22Rv1 (cell line): ENCODE measurements at regions not wholly inside any gene's neighbourhood (a gene's known extent, or its start where the extent isn't known, plus 50 kb on each side); places are given as distances from the start of the nearest gene placed in this dataset.

Source experiments
- H3K27ac ChIP-seq: fragments of 450-650 bp; 2 replicates; pipeline ENCODE4 v1.5.1; 2017
- CTCF ChIP-seq: fragments of 450-650 bp; IDR thresholded peaks from 2 replicates; pipeline ENCODE4 v1.5.1; 2017; ENCODE audit warnings: mild to moderate bottlenecking
- ZFX ChIP-seq: fragments of 450-650 bp; IDR thresholded peaks from 2 replicates; pipeline ENCODE4 v1.6.1; 2017; ENCODE audit warnings: antibody characterized with exemption, borderline replicate concordance

- no peak overlapping the region for H3K27ac ChIP-seq
- TF ChIP-seq ZFX (no peak), CTCF (no peak)
Observed at GRCh38 chr6:2432292-2432691, 186.9 kb upstream of the GMDS start.

DNA sequence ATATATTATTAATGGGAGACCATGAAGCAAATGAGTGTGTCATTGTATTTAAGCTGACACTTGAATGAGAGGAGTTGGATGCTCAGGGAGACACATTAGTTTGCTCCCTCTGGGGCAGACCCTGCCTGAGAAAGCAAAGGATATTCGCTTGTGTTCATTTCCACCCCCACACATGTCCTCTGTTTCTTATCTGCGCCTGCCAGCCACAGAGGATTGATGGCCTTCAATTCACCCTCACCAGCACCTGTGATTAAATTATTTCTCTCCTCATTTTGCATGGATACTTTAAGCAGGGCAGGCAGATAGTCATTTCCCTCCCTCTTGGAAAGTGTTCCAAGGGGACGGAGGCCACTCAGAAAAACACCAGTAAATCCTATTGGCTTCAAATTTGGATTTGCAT, 185.2 kb upstream of the GMDS start:
- TF ChIP-seq ZFX (no peak), CTCF (no peak)

DNA sequence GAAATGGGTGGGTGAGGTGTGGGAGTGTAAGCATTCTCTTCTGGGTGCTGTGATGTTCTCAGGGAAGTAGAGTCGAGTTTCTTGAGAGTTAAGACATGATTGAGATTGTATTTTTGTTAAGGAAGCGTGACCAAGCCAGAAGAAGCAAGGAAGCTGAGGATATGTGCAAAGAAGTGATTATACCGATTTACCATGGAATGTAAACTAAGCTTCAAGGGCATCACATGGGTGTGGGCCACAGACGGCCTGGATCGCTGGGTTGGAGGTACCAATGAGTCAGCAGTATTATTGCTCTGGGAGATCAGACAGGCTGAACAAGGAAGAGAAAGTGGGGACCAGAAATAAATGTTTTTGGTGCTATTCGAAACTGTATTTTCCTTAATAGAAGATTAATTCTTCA, 184.1 kb upstream of the GMDS start:
- no peak overlapping the region for H3K27ac ChIP-seq
- TF ChIP-seq ZFX: no peak
- TF ChIP-seq CTCF: no peak

More for the DNA sequence above, 185.2 kb upstream of the GMDS start:
- H3K27ac ChIP-seq: no peak overlapping the region

- TF ChIP-seq CTCF (no peak), ZFX (no peak)
- H3K27ac ChIP-seq: no peak overlapping the region
Observed at GRCh38 chr6:2429032-2429431, 183.6 kb upstream of the GMDS start.

DNA sequence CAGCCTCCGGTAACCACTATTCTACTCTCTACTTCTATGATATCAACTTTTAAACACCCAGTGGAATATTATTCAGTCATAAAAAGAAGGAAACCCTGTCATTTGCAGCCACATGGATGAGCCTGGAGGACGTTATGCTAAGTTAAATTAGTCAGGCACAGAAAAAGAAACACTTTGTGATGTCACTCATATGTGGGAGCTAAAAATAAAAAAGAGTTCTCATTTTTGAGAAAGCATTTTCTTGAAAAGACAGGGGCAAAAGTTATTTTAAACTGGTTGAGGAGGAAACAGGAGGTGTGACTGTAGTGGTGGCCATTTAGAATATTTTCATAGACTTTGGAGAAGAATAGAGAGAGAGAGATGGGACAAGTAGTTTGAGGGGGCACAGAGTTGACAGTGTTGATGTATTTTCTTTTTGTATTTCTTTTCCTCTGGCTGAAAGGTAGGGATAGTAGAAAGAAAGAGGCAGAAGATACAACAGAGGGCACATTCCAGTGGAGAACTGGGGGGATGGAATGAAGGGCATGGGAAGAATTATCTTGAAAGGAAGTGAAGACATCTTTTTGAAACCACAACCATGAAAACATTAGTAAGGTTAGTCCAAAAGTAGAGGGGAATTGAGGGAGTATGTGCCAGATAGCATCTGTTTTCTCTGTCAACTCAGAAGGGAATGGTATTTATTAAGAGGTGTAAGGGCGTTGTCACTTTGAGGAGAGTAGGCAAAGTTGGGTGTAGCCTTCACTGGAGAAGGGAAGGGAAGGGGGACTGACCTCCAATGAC, 181.3 kb upstream of the GMDS start:
- TF ChIP-seq CTCF (no peak), ZFX (no peak)
- H3K27ac ChIP-seq: no peak overlapping the region

DNA sequence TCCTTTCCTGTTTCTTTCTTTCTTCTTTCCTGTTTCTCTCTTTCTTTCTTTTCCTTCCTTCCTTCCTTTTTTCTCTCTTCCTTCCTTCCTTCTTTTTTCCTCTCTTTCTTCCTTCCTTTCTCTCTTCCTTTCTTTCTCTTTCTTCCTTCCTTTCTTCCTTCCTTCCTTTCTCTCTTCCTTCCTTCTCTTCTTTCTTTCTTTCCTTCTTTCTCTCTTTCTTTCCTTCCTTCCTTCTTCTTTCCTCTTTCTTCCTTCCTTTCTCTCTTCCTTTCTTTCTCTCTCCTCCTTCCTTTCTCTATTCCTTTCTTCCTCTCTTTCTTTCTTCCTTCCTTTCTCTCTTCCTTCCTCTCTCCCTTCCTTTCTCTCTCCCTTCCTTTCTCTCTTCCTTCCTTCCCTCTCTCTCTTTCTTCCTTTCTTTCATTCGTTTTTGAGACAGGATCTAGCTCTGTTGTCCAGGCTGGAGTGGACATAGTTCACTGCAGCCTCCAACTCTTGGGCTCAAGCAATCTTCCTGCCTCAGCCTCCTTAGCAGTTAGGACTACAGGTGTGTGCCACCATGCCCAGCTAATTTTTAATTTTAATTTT, 170.8 kb upstream of the GMDS start:
- H3K27ac ChIP-seq: no peak overlapping the region
- no peak for TF ChIP-seq CTCF
- TF ChIP-seq ZFX: no peak

- H3K27ac ChIP-seq: no peak overlapping the region
- TF ChIP-seq CTCF (no peak), ZFX (no peak)
Observed at GRCh38 chr6:2414885-2415547, 169.6 kb upstream of the GMDS start.
